Kidney (tissue), 13 donors: ENCODE measurements at regions not wholly inside any gene's neighbourhood (a gene's known extent, or its start where the extent isn't known, plus 50 kb on each side); places are given as distances from the start of the nearest gene placed in this dataset.

Experiments used
- DNase-seq, 5 donors: peaks; one replicate each; pipeline ENCODE4 v3.0.0-alpha.2; 2013 to 2020
- FAIRE-seq: peaks from 2 replicates; lab custom pipeline; 2012; peaks lifted over from hg19 to GRCh38; lab: Jason Lieb, UNC
- H3K27ac ChIP-seq, 2 donors: one replicate each; pipeline ENCODE4 v1.7.0; 2013; ENCODE audit warnings: low read depth in 2 of 2, low read length in 2 of 2, inconsistent platforms in 1 of 2
- H3K27me3 ChIP-seq: one replicate; pipeline ENCODE4 v1.7.1; 2013; ENCODE audit warnings: low read length, inconsistent platforms; ENCODE audit not compliant: control insufficient read depth, insufficient read depth
- H3K36me3 ChIP-seq, 3 donors: one replicate each; pipeline versions ENCODE4 v1.7.0 to v1.7.1; 2013; ENCODE audit warnings: low read length in 3 of 3, control low read depth in 1 of 3, inconsistent platforms in 1 of 3; ENCODE audit not compliant: insufficient read depth in 3 of 3, control insufficient read depth in 2 of 3
- H3K4me1 ChIP-seq, 3 donors: one replicate each; pipeline versions ENCODE4 v1.7.0 to v1.7.1; 2013; ENCODE audit warnings: low read length in 3 of 3, inconsistent platforms in 1 of 3, low read depth in 1 of 3; ENCODE audit not compliant: control insufficient read depth in 2 of 3, insufficient read depth in 2 of 3
- H3K4me3 ChIP-seq, 3 donors: one replicate each; pipeline versions ENCODE4 v1.7.0 to v1.8.1; 2013; ENCODE audit warnings: low read length in 3 of 3, control low read depth in 1 of 3, inconsistent platforms in 1 of 3
- H3K9ac ChIP-seq, 3 donors: one replicate each; pipeline versions ENCODE4 v1.7.0 to v1.7.1; 2013; ENCODE audit warnings: low read length in 3 of 3, control low read depth in 1 of 3, inconsistent platforms in 1 of 3
- H3K9me3 ChIP-seq, 3 donors: one replicate each; pipeline versions ENCODE4 v1.7.0 to v1.7.1; 2013; ENCODE audit warnings: low read length in 3 of 3, control low read depth in 1 of 3, inconsistent platforms in 1 of 3; ENCODE audit not compliant: control insufficient read depth in 2 of 3, insufficient read depth in 1 of 3
- CTCF ChIP-seq: IDR thresholded peaks from 3 replicates; pipeline ENCODE4 v1.5.1; 2012; ENCODE audit warnings: mild to moderate bottlenecking, moderate library complexity, borderline replicate concordance; ENCODE audit not compliant: insufficient read depth; ENCODE audit errors: extremely low read depth
- intact Hi-C: fragments of 100-400 bp; cut with DNase I; formaldehyde crosslinking; loops from one replicate; pipeline ENCODE4 v1.11.1; 2022
- donor health status: control.
- donor health status: control.
- donor health status: control.
- donor health status: control.
- donor health status: control.
- donor health status: DM: yes; HTN: yes; CAD: no.
- donor health status: Normal renal cell carcinoma (clear cell type).

GRCh38 chr22:22720201-22720723 is 75.8 kb downstream of the GGTLC2 start:
- no peak overlapping the region for H3K4me3 ChIP-seq
- H3K27me3 ChIP-seq = no peaks in the 10 kb centered on the region
- FAIRE-seq = no peak
- H3K4me1 ChIP-seq = no peaks in the 10 kb centered on the region
- no peak overlapping the region for H3K27ac ChIP-seq
- no peaks in the 10 kb centered on the region for H3K36me3 ChIP-seq
- H3K9me3 ChIP-seq = no peaks in the 10 kb centered on the region
- TF ChIP-seq CTCF = peak; percentile 41
- intact Hi-C loops = no loop called here
- no peak overlapping the region for H3K9ac ChIP-seq
- peak in 3 of 5 donors; percentile 24 to 52 (median 46) for DNase-seq

- no peaks in the 10 kb centered on the region for H3K36me3 ChIP-seq
- no peak for DNase-seq
- no peaks in the 10 kb centered on the region for H3K4me1 ChIP-seq
- no peak overlapping the region for H3K27ac ChIP-seq
- no peak for FAIRE-seq
- no peak overlapping the region for H3K9ac ChIP-seq
- no peaks in the 10 kb centered on the region for H3K9me3 ChIP-seq
- H3K4me3 ChIP-seq = no peak overlapping the region
- no peak for TF ChIP-seq CTCF
- no peaks in the 10 kb centered on the region for H3K27me3 ChIP-seq
- intact Hi-C loops = no loop called here
These were observed 76.4 kb downstream of the GGTLC2 start for GRCh38 chr22:22720724-22721261.

- Histone ChIP-seq H3K27ac (no peak overlapping the region), H3K9ac (no peak overlapping the region), H3K4me1 (no peaks in the 10 kb centered on the region), H3K9me3 (no peaks in the 10 kb centered on the region), H3K36me3 (no peaks in the 10 kb centered on the region), H3K4me3 (no peak overlapping the region), H3K27me3 (no peaks in the 10 kb centered on the region)
- no peak for TF ChIP-seq CTCF
- FAIRE-seq = no peak
- intact Hi-C loops = no loop called here
- peak in 3 of 5 donors; percentile 26 to 57 (median 51) for DNase-seq
These were observed 77.4 kb downstream of the GGTLC2 start for GRCh38 chr22:22721681-22722354.
